NCI-H82 (cell line): ENCODE measurements at regions not wholly inside any gene's neighbourhood (a gene's known extent, or its start where the extent isn't known, plus 50 kb on each side); places are given as distances from the start of the nearest gene placed in this dataset.
A peak's percentile ranks its signal among the peaks of the same experiment; 100 is the strongest.

Source experiments
- DNase-seq: peaks from one replicate; lab custom pipeline; 2025; lab: John Stamatoyannopoulos, UW

GRCh38 chr5:87949676-87950631 is 318.7 kb downstream of the TMEM161B start:
- DNase-seq = no peak

DNA sequence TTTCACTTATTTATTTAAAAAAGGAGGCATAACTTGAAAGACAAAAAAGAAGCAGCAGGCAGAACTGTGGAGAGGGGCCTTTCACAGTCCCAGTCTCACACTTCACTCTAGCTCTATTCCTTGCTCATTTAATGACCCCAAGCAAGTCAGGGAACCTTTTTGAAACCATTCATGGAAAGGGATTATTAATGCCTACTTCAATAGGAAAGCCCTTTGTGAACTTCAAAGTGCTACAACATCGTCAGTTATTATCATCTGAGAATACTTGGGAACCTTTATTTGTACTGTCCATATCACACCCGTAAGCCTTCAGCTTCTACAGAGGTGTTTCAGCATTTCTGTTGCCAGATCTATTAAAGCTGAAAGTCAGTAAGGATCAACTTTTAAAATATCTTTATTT is 320.2 kb downstream of the TMEM161B start:
- DNase-seq = no peak

DNA sequence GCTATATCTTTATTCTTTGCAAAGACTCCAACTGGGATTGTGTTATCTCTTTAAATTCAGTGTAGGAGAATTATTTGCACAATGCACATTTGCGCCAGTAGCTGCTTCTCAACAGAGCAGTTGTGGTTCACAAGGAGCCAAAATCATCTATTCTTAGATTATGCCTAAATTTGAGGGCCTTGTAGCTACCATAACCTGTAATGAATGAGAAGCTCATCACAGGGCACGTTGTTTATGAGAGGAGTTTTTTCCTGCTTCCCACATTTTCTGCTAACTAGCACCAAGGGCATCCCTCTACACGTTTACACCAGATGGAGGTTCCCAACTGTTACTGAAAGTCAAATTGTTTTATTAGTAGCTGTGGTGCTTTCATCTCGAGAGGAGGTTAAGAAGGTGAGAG is 322.4 kb downstream of the TMEM161B start:
- no peak for DNase-seq

DNA sequence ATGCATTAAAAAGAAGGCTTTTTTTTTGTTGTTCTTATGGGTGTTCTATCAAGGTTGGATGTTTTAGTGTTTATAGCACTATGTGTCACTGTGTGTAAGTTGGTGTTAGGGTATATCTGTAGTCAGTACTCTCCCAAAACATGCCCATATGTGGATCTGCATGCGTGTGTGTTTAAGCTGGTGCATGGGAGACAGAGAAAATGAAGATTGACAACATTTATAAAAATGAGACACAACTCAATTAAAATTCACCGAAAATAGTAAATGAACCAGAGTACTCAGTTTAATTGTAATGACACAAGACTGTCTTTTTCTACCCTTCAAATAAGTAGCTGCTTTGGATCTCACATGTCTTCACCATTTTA is 323.4 kb downstream of the TMEM161B start:
- DNase-seq = no peak

GRCh38 chr5:87944553-87945285 is 323.9 kb downstream of the TMEM161B start:
- no peak for DNase-seq

GRCh38 chr5:87940775-87941174 is 327.9 kb downstream of the TMEM161B start:
- DNase-seq = no peak

- no peak for DNase-seq
These were observed 332.0 kb downstream of the TMEM161B start for GRCh38 chr5:87936667-87937066.

DNA sequence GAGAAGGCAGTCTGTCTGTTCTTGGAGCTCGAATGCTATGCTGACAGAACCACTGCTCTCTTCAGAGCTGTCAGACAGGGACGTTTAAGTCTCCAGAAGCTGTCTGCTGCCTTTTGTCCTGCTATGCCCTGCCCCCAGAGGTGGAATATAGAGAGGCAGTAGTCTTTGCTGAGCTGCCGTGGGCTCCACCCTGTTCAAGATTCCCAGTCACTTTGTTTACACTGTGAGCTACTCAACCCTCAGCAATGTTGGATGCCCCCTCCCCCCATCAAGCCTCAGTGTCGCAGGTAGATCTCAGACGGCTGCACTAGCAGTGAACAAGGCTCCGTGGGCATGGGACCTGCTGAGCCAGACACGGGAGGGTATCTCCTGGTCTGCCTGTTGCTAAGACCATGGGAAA is 344.2 kb downstream of the TMEM161B start:
- DNase-seq = no peak

DNA sequence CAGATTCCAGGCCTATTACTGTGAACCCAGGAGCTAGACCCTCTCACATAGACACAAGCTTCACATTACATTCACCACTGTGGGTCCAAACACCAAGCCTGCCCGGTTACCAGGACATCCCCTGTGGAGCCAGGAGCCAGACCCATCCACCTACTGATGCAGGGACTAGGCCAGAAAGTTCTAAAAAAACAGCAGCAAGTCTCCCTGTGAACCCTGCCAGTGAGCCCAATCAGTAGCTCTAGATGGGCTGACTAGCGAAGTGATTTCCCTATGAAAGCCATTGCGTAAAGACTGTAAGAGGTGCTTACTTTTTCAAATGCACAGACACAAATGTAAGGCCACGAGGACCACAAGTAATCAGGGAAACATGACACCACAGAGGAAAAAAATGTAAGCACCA is 352.3 kb downstream of the TMEM161B start:
- DNase-seq = no peak

GRCh38 chr5:87912419-87912818 is 356.2 kb downstream of the TMEM161B start:
- DNase-seq = no peak

DNA sequence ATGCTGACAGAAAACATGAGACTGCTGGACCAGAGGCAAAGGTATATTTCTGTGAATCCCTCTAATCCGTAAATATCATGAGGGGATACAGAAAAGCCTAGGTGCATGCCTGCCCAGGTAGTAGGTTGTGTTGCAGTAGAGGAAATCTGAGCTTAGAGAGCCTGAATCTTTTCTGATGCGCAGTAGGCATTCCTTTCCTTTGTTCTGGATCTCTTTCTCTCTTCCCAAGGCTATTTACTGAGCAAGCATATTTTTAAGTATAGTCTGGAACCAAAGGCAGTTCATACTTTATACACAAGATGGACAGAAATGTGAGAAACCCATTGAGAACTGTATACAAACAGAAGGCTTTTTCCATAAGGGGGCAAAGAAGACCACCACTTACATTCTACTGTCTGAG is 359.3 kb downstream of the TMEM161B start:
- no peak for DNase-seq

DNA sequence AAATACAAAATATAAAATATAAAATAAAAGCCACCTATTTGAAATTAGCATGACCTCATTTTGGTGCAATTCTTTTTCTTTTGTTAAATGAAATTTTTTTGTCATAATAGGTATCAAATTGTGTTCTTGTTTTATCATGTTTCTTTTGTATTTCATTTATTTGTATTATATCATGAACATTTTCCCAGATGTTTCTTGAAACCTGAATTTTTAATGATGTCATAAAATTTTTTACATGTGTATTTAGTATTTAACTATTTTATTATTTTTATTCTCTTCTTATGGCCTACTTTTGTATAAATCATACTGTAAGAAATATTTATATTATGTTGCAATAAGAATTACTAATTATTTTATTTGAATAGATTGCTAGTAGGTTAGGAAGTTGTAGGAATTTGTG is 361.7 kb downstream of the TMEM161B start:
- DNase-seq = no peak

DNA sequence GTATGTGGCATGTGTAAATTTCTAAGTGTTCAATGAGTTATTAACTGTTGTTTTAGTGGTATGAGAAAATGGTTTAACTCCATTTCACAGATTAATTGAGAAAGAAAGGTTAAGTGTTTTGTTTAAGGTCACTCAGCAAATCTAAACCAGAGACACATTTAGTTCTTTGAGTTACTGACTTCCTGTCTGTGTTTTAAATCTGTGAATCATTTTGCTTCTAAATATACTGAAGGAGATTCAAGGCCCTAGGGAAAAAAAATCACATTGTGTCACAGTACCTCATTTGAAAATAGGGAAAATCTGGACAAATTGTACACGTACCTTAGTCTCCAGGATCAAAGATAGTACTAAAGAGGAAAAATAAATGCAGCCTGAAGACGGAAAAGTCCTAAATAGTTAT is 368.2 kb downstream of the TMEM161B start:
- DNase-seq = no peak

DNA sequence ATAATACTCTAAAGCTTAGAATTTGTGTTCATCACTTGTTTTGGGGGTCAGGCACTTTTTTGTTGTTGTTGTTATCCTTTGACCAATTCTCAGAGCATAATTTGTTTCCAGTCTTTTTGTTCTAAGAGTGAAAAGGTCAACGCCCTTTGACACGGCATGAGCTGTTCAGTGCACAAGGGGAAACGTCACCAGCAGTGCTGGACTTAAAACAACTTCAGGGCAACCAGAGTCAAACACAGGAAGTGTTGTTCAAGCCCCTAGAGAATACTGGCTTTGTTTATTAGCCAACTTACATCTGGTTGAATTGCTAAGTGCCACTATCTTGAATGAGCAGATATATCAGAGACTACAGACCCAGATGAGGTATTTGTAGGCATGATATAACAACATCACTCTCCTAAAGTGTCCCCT is 368.9 kb downstream of the TMEM161B start:
- no peak for DNase-seq

DNA sequence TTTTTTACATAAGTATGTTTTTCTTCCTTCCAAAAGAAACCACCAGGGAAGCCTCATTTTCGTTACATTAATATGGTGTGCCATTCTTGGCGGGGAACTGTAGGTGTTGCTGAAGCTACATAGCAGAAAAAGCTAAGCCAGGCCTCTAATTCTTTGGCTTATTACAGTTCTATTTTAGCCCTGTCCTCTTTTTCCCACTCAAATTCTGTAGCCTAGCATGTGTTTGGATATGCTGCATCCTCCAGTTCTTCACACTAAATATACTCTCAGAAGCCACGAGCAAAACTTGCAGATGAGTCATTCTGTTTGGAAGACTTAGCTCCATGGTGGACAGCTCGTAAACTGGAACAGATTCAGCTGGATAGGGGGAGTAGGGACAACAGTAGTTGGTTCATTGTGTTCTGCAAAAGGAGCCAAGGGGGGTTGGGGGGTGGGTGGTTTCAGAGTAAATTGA is 369.4 kb downstream of the TMEM161B start:
- no peak for DNase-seq

- no peak for DNase-seq
These were observed 370.1 kb downstream of the TMEM161B start for GRCh38 chr5:87898574-87898973.

GRCh38 chr5:87888139-87888538 is 380.5 kb downstream of the TMEM161B start:
- DNase-seq = no peak

DNA sequence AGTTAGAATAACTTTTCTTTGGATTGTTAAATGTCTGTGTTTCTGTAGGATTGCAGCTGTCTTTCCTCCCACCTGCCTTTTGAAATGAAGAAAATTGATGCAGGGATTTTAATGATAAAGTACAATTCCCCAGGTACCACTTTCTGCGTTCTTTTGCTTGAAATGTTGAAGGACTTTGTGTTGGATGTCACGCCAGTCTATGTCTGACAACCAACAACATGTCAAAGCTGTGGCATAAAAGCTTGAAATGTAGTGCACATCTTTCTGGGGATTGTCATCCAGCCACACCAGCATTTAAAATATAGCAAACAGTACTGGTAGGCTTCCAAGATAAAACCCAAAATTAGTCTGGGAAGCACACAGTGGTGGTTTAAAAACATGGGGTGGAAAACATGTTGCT is 381.4 kb downstream of the TMEM161B start:
- no peak for DNase-seq

DNA sequence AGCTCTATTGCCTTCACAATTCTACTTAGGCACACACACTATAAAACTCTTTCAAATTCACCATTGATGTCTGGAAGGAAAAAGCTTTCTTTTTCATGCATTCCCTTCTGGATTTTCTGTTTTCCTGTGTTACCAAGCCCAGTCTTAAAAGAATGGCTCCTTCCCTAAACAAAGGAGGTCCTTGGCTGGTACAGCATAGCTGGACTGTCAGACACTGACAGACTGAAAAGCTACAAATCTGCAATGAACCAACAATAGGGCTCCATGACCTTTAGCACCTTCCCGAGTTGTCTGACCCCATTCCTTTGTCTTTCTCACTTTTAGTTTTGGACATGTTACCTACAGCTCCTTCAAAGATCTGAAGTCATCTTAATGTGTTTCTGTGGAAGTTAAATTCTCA is 382.5 kb downstream of the TMEM161B start:
- DNase-seq = no peak

- DNase-seq = no peak
These were observed 382.9 kb downstream of the TMEM161B start for GRCh38 chr5:87885758-87886157.

DNA sequence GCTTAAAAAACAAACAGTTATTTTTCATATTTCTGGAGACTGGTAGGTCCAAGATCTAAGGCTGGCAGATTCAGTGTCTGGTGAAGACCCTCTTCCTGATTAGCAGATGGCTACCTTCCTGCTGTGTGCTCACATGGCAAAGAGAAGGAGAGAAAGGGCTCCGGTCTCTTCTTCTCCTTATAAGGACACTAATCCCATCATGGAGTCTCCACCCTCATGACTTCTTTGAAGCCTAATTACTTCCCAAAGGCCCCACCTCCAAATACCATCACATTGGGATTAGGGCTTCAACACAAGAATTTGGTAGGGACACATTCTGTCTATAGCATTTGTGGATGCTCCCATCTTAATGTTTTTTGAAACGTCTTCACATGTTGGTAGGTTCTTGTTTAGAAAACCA is 391.1 kb downstream of the TMEM161B start:
- peak; percentile 52 for DNase-seq

GRCh38 chr5:87877023-87877422 is 391.6 kb downstream of the TMEM161B start:
- DNase-seq = no peak

DNA sequence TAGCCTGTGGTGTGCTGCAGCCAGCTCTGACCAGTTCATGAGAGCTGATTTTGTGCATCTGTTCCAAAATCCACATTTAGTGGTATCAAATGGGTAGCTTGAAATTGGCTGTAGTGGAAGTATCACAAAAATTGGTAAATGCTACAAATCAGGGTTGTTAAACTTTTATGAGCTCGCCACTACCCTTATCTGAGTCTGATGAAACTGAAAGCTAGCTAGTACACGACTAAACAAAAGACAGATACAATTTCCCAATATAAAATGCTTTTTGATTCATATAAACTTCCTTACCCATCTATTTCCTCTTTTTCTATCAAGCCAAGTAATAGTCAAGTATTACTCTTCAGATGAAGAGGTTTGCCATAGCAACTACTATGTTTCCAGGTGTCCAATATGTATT is 392.0 kb downstream of the TMEM161B start:
- DNase-seq = no peak
